ENCODE measurements at regions not wholly inside any gene's neighbourhood (a gene's known extent, or its start where the extent isn't known, plus 50 kb on each side); places are given as distances from the start of the nearest gene placed in this dataset.

- FAIRE-seq = no peak
- Histone ChIP-seq H3K4me3 (no peak overlapping the region), H3K9me3 (no peaks in the 10 kb centered on the region), H3K27ac (no peak overlapping the region), H3K27me3 (no peaks in the 10 kb centered on the region), H3K4me1 (no peaks in the 10 kb centered on the region), H3K36me3 (no peaks in the 10 kb centered on the region)
- WGBS, 2 donors = 61% methylated on average over 13 of the region's 13 CpGs
- TF ChIP-seq CTCF (IDR thresholded peaks at IDR 0.05) = no peak
- intact Hi-C loops (cut with DNase I) = no loop called here
- no peak for DNase-seq
- no peak for ATAC-seq
These were observed 110.2 kb upstream of the HAND1 start for GRCh38 chr5:154588091-154588774.

GRCh38 chr5:154587123-154588026, 109.3 kb upstream of the HAND1 start:
- Histone ChIP-seq H3K27ac (no peak overlapping the region), H3K4me3 (no peak overlapping the region), H3K9me3 (no peaks in the 10 kb centered on the region), H3K36me3 (no peaks in the 10 kb centered on the region), H3K27me3 (peaks cover 0 to 3% (median 0%) of the 10 kb centered on the region in 4 donors), H3K4me1 (no peaks in the 10 kb centered on the region)
- FAIRE-seq (no peak), ATAC-seq (no peak), DNase-seq (no peak)
- 33 to 34% methylated on average over 10 of the region's 10 CpGs for WGBS, 2 donors
- intact Hi-C loops (cut with DNase I) = no loop called here
- no peak for TF ChIP-seq CTCF (IDR thresholded peaks at IDR 0.05)

- Histone ChIP-seq H3K36me3 (no peaks in the 10 kb centered on the region), H3K9me3 (no peaks in the 10 kb centered on the region), H3K4me3 (no peak overlapping the region), H3K4me1 (no peaks in the 10 kb centered on the region), H3K27me3 (peaks cover 0 to 6% (median 1%) of the 10 kb centered on the region in 4 donors), H3K27ac (no peak overlapping the region)
- WGBS, 2 donors = 60 to 67% methylated on average over 12 of the region's 12 CpGs
- DNase-seq = no peak
- no peak for TF ChIP-seq CTCF (IDR thresholded peaks at IDR 0.05)
- intact Hi-C loops (cut with DNase I) = no loop called here
- ATAC-seq = no peak
- no peak for FAIRE-seq
These were observed 105.7 kb upstream of the HAND1 start for GRCh38 chr5:154583671-154584177.

- no peak for FAIRE-seq
These were observed 102.4 kb upstream of the HAND1 start for GRCh38 chr5:154580422-154580821.

More at GRCh38 chr5:154580422-154580821, 102.4 kb upstream of the HAND1 start:
- Histone ChIP-seq H3K4me1 (no peaks in the 10 kb centered on the region), H3K36me3 (no peaks in the 10 kb centered on the region), H3K9me3 (no peaks in the 10 kb centered on the region), H3K27me3 (peaks cover 0 to 6% (median 1%) of the 10 kb centered on the region in 4 donors), H3K4me3 (no peak overlapping the region), H3K27ac (no peak overlapping the region)
- intact Hi-C loops (cut with DNase I) = no loop called here
- DNase-seq = no peak
- no peak for TF ChIP-seq CTCF (IDR thresholded peaks at IDR 0.05)
- ATAC-seq = no peak
- 77 to 82% methylated on average over 6 of the region's 6 CpGs for WGBS, 2 donors
